Kidney (tissue), 13 donors: ENCODE measurements at regions not wholly inside any gene's neighbourhood (a gene's known extent, or its start where the extent isn't known, plus 50 kb on each side); places are given as distances from the start of the nearest gene placed in this dataset.
A peak's percentile ranks its signal among the peaks of the same experiment; 100 is the strongest.

Experiments
- DNase-seq, 5 donors: peaks; one replicate each; pipeline ENCODE4 v3.0.0-alpha.2; 2013 to 2020
- FAIRE-seq: peaks from 2 replicates; lab custom pipeline; 2012; peaks lifted over from hg19 to GRCh38; lab: Jason Lieb, UNC
- H3K27ac ChIP-seq, 2 donors: one replicate each; pipeline ENCODE4 v1.7.0; 2013; ENCODE audit warnings: low read depth in 2 of 2, low read length in 2 of 2, inconsistent platforms in 1 of 2
- H3K27me3 ChIP-seq: one replicate; pipeline ENCODE4 v1.7.1; 2013; ENCODE audit warnings: low read length, inconsistent platforms; ENCODE audit not compliant: control insufficient read depth, insufficient read depth
- H3K36me3 ChIP-seq, 3 donors: one replicate each; pipeline versions ENCODE4 v1.7.0 to v1.7.1; 2013; ENCODE audit warnings: low read length in 3 of 3, control low read depth in 1 of 3, inconsistent platforms in 1 of 3; ENCODE audit not compliant: insufficient read depth in 3 of 3, control insufficient read depth in 2 of 3
- H3K4me1 ChIP-seq, 3 donors: one replicate each; pipeline versions ENCODE4 v1.7.0 to v1.7.1; 2013; ENCODE audit warnings: low read length in 3 of 3, inconsistent platforms in 1 of 3, low read depth in 1 of 3; ENCODE audit not compliant: control insufficient read depth in 2 of 3, insufficient read depth in 2 of 3
- H3K4me3 ChIP-seq, 3 donors: one replicate each; pipeline versions ENCODE4 v1.7.0 to v1.8.1; 2013; ENCODE audit warnings: low read length in 3 of 3, control low read depth in 1 of 3, inconsistent platforms in 1 of 3
- H3K9ac ChIP-seq, 3 donors: one replicate each; pipeline versions ENCODE4 v1.7.0 to v1.7.1; 2013; ENCODE audit warnings: low read length in 3 of 3, control low read depth in 1 of 3, inconsistent platforms in 1 of 3
- H3K9me3 ChIP-seq, 3 donors: one replicate each; pipeline versions ENCODE4 v1.7.0 to v1.7.1; 2013; ENCODE audit warnings: low read length in 3 of 3, control low read depth in 1 of 3, inconsistent platforms in 1 of 3; ENCODE audit not compliant: control insufficient read depth in 2 of 3, insufficient read depth in 1 of 3
- CTCF ChIP-seq: IDR thresholded peaks from 3 replicates; pipeline ENCODE4 v1.5.1; 2012; ENCODE audit warnings: mild to moderate bottlenecking, moderate library complexity, borderline replicate concordance; ENCODE audit not compliant: insufficient read depth; ENCODE audit errors: extremely low read depth
- intact Hi-C: fragments of 100-400 bp; cut with DNase I; formaldehyde crosslinking; loops from one replicate; pipeline ENCODE4 v1.11.1; 2022
- donor health status: control.
- donor health status: control.
- donor health status: control.
- donor health status: control.
- donor health status: control.
- donor health status: DM: yes; HTN: yes; CAD: no.
- donor health status: Normal renal cell carcinoma (clear cell type).

GRCh38 chr6:71395731-71396409 is 107.3 kb downstream of the OGFRL1 start:
- Histone ChIP-seq H3K4me3 (peak overlapping the region in 1 of 3 donors; percentile 13), H3K9ac (peak overlapping the region in 1 of 3 donors; percentile 23), H3K27me3 (no peaks in the 10 kb centered on the region), H3K9me3 (no peaks in the 10 kb centered on the region), H3K27ac (peak overlapping the region; percentile 18 to 20), H3K36me3 (peaks cover 6 to 23% (median 20%) of the 10 kb centered on the region in 3 donors), H3K4me1 (peaks cover 11 to 66% (median 40%) of the 10 kb centered on the region in 3 donors)
- intact Hi-C loops: no loop called here
- FAIRE-seq (no peak), DNase-seq (no peak)
- TF ChIP-seq CTCF: no peak

GRCh38 chr6:71396410-71396801 is 107.8 kb downstream of the OGFRL1 start:
- TF ChIP-seq CTCF: no peak
- intact Hi-C loops: no loop called here
- Histone ChIP-seq H3K9me3 (no peaks in the 10 kb centered on the region), H3K36me3 (peaks cover 6 to 20% (median 20%) of the 10 kb centered on the region in 3 donors), H3K27ac (peak overlapping the region; percentile 18 to 20), H3K4me1 (peaks cover 11 to 61% (median 35%) of the 10 kb centered on the region in 3 donors), H3K27me3 (no peaks in the 10 kb centered on the region), H3K4me3 (peak overlapping the region in 1 of 3 donors; percentile 1), H3K9ac (peak overlapping the region in 1 of 3 donors; percentile 23)
- DNase-seq (no peak), FAIRE-seq (no peak)

GRCh38 chr6:71399279-71399678 is 110.7 kb downstream of the OGFRL1 start:
- no peak for FAIRE-seq
- peaks cover 11 to 35% (median 25%) of the 10 kb centered on the region in 3 donors for H3K4me1 ChIP-seq
- peak overlapping the region in 1 of 2 donors; percentile 29 for H3K27ac ChIP-seq
- DNase-seq: no peak
- no peaks in the 10 kb centered on the region for H3K9me3 ChIP-seq
- TF ChIP-seq CTCF: no peak
- peaks cover 6 to 20% (median 13%) of the 10 kb centered on the region in 3 donors for H3K36me3 ChIP-seq
- intact Hi-C loops: no loop called here
- no peaks in the 10 kb centered on the region for H3K27me3 ChIP-seq
- peak overlapping the region in 1 of 3 donors; percentile 9 for H3K4me3 ChIP-seq
- H3K9ac ChIP-seq: peak overlapping the region in 1 of 3 donors; percentile 24
